Hepatocyte (in vitro differentiated cells): ENCODE measurements at regions not wholly inside any gene's neighbourhood (a gene's known extent, or its start where the extent isn't known, plus 50 kb on each side); places are given as distances from the start of the nearest gene placed in this dataset.
"Not testable (repeated sequence)": the region's sequence is repeated elsewhere in the genome, so short reads cannot be mapped to it uniquely, and the experiment has no call there.

Source experiments
- DNase-seq: peaks from one replicate; pipeline ENCODE4 v3.0.0-alpha.2; 2016; ENCODE audit warnings: low spot score
- H2AFZ ChIP-seq: fragments of 200-600 bp; sonication (generic); 2 replicates; pipeline ENCODE4 v1.6.0; 2016; ENCODE audit warnings: antibody characterized with exemption, mild to moderate bottlenecking
- H3K27ac ChIP-seq: fragments of 200-600 bp; sonication (generic); 2 replicates; pipeline ENCODE4 v1.5.1; 2016; ENCODE audit warnings: mild to moderate bottlenecking
- H3K27me3 ChIP-seq: fragments of 200-600 bp; sonication (generic); 2 replicates; pipeline ENCODE4 v1.6.1; 2016
- H3K36me3 ChIP-seq: fragments of 200-600 bp; sonication (generic); replicated peaks from 2 replicates; pipeline ENCODE4 v1.5.1; 2016; ENCODE audit warnings: low read depth; ENCODE audit not compliant: insufficient read depth
- H3K4me1 ChIP-seq: fragments of 200-600 bp; sonication (generic); 2 replicates; pipeline ENCODE4 v1.5.1; 2016; ENCODE audit warnings: mild to moderate bottlenecking, moderate library complexity; ENCODE audit not compliant: insufficient read depth
- H3K4me2 ChIP-seq: fragments of 200-600 bp; sonication (generic); 2 replicates; pipeline ENCODE4 v1.6.0; 2016
- H3K4me3 ChIP-seq: fragments of 200-600 bp; sonication (generic); 2 replicates; pipeline ENCODE4 v1.5.1; 2016; ENCODE audit warnings: mild to moderate bottlenecking
- H3K79me2 ChIP-seq: fragments of 200-600 bp; sonication (generic); 2 replicates; pipeline ENCODE4 v1.6.0; 2017; ENCODE audit warnings: mild to moderate bottlenecking
- H3K9me2 ChIP-seq: fragments of 200-600 bp; sonication (generic); replicated peaks from 2 replicates; pipeline ENCODE4 v1.6.0; 2017; ENCODE audit warnings: mild to moderate bottlenecking; ENCODE audit not compliant: insufficient read depth
- H3K9me3 ChIP-seq: fragments of 200-600 bp; sonication (generic); 2 replicates; pipeline ENCODE4 v1.5.1; 2016; ENCODE audit warnings: low read depth, mild to moderate bottlenecking
- H4K20me1 ChIP-seq: fragments of 200-600 bp; sonication (generic); 2 replicates; pipeline ENCODE4 v1.6.0; 2016; ENCODE audit warnings: mild to moderate bottlenecking; ENCODE audit not compliant: insufficient read depth, poor library complexity, severe bottlenecking
- WGBS: methylation state at CpG from one replicate; pipeline ENCODE4 v1.1.6; 2016; ENCODE audit warnings: low lambda C conversion rate; ENCODE audit errors: missing lambda C conversion rate; 5-methylcytosine and 5-hydroxymethylcytosine counted together

GRCh38 chr2:87406406-87407175 is 341.3 kb upstream of the PLGLB2 start:
- not testable (repeated sequence) for H3K4me1 ChIP-seq, H3K36me3 ChIP-seq, H4K20me1 ChIP-seq, H3K27me3 ChIP-seq, DNase-seq, H3K79me2 ChIP-seq, H3K9me3 ChIP-seq, H3K9me2 ChIP-seq, H2AFZ ChIP-seq, H3K4me3 ChIP-seq, H3K4me2 ChIP-seq, H3K27ac ChIP-seq
- over 99% methylated on average over 5 of the region's 6 CpGs for WGBS

- H3K9me3 ChIP-seq, H3K4me3 ChIP-seq, H3K4me2 ChIP-seq, H3K27me3 ChIP-seq, H4K20me1 ChIP-seq, H3K36me3 ChIP-seq, DNase-seq, H3K9me2 ChIP-seq, H2AFZ ChIP-seq, H3K4me1 ChIP-seq, H3K27ac ChIP-seq, H3K79me2 ChIP-seq: not testable (repeated sequence)
- WGBS = 92% methylated on average over 3 of the region's 4 CpGs
Measured at GRCh38 chr2:87409601-87410000, 338.3 kb upstream of the PLGLB2 start.

GRCh38 chr2:87410371-87410770 is 337.5 kb upstream of the PLGLB2 start:
- not testable (repeated sequence) for H3K4me3 ChIP-seq, H3K36me3 ChIP-seq, H2AFZ ChIP-seq, H3K9me3 ChIP-seq, H3K27ac ChIP-seq, H3K4me1 ChIP-seq, H4K20me1 ChIP-seq, H3K9me2 ChIP-seq, H3K27me3 ChIP-seq, DNase-seq, H3K4me2 ChIP-seq, H3K79me2 ChIP-seq
- WGBS = 93% methylated on average over 3 of the region's 3 CpGs

- not testable (repeated sequence) for DNase-seq, H3K27me3 ChIP-seq, H4K20me1 ChIP-seq, H2AFZ ChIP-seq, H3K4me3 ChIP-seq, H3K4me1 ChIP-seq, H3K27ac ChIP-seq, H3K36me3 ChIP-seq, H3K4me2 ChIP-seq, H3K79me2 ChIP-seq, H3K9me3 ChIP-seq, H3K9me2 ChIP-seq
- 84% methylated on average over 2 of the region's 7 CpGs for WGBS
Measured at GRCh38 chr2:87412036-87412820, 335.7 kb upstream of the PLGLB2 start.

GRCh38 chr2:87414331-87414730 is 333.6 kb upstream of the PLGLB2 start:
- not testable (repeated sequence) for H2AFZ ChIP-seq, H3K4me3 ChIP-seq, H4K20me1 ChIP-seq, H3K4me2 ChIP-seq, H3K36me3 ChIP-seq, DNase-seq, H3K27me3 ChIP-seq, H3K9me2 ChIP-seq, H3K4me1 ChIP-seq, H3K27ac ChIP-seq, H3K9me3 ChIP-seq, H3K79me2 ChIP-seq
- WGBS = 68% methylated on average over 1 of the region's 1 CpG

- H3K4me1 ChIP-seq, H3K9me3 ChIP-seq, H3K79me2 ChIP-seq, DNase-seq, H3K36me3 ChIP-seq, H3K4me2 ChIP-seq, H3K27me3 ChIP-seq, H3K27ac ChIP-seq, H2AFZ ChIP-seq, H3K4me3 ChIP-seq, H3K9me2 ChIP-seq, H4K20me1 ChIP-seq: not testable (repeated sequence)
- 97% methylated on average over 7 of the region's 10 CpGs for WGBS
Measured at GRCh38 chr2:87414795-87415570, 332.9 kb upstream of the PLGLB2 start.

- not testable (repeated sequence) for H2AFZ ChIP-seq, H3K4me1 ChIP-seq, H4K20me1 ChIP-seq, H3K36me3 ChIP-seq, H3K79me2 ChIP-seq, H3K9me3 ChIP-seq, DNase-seq, H3K4me3 ChIP-seq, H3K4me2 ChIP-seq, H3K9me2 ChIP-seq, H3K27ac ChIP-seq, H3K27me3 ChIP-seq
- WGBS = 53% methylated on average over 1 of the region's 1 CpG
Measured at GRCh38 chr2:87415586-87416265, 332.2 kb upstream of the PLGLB2 start.

GRCh38 chr2:87416266-87416592 is 331.7 kb upstream of the PLGLB2 start:
- not testable (repeated sequence) for H3K27ac ChIP-seq, H3K4me3 ChIP-seq, H4K20me1 ChIP-seq, H3K9me2 ChIP-seq, H3K27me3 ChIP-seq, DNase-seq, H3K4me2 ChIP-seq, H3K4me1 ChIP-seq, H3K79me2 ChIP-seq, H2AFZ ChIP-seq, H3K9me3 ChIP-seq, H3K36me3 ChIP-seq
- WGBS = 71% methylated on average over 1 of the region's 1 CpG
